Bronchial epithelial cell (primary cell): ENCODE measurements at regions not wholly inside any gene's neighbourhood (a gene's known extent, or its start where the extent isn't known, plus 50 kb on each side); places are given as distances from the start of the nearest gene placed in this dataset.

ENCODE experiments used
- DNase-seq: peaks from one replicate; pipeline ENCODE4 v3.0.0-alpha.2; 2010; ENCODE audit warnings: low read depth
- FAIRE-seq: peaks from 2 replicates; lab custom pipeline; 2011; peaks lifted over from hg19 to GRCh38; lab: Jason Lieb, UNC
- H3K27me3 ChIP-seq: 2 replicates; pipeline ENCODE4 v1.5.1; 2011; ENCODE audit warnings: low read length; ENCODE audit not compliant: control insufficient read depth, insufficient read depth
- H3K36me3 ChIP-seq: 2 replicates; pipeline ENCODE4 v1.5.1; 2011; ENCODE audit warnings: low read length; ENCODE audit not compliant: control insufficient read depth, insufficient read depth
- H3K4me3 ChIP-seq: 2 replicates; pipeline ENCODE4 v1.5.1; 2011; ENCODE audit warnings: mild to moderate bottlenecking, low read depth, low read length, control low read depth
- CTCF ChIP-seq: IDR thresholded peaks from 2 replicates; pipeline ENCODE4 v1.5.1; 2011; ENCODE audit warnings: mild to moderate bottlenecking, moderate library complexity, low read length, control low read depth, inconsistent platforms; ENCODE audit not compliant: insufficient read depth, severe bottlenecking

DNA sequence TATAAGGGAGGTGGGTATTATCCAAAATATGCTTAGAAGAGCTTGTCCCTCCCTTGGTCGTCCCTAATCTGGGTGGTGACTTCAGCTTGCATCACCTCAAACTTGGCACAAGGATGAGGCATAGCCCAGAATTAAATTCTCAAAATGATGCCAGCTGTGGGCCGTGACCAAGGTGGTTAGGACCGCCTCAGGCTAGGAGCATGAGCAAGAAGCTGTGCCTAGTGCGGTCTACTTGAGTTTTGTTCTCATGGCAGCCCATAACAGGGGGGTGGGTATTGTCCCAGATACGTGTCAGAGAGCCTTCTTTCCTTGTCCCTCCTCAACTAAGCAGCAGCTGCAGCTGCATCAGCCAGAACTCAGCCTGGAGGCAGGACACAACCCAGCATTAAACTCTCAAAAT lies 2620.0 kb downstream of the PCDH7 start:
- no peaks in the 10 kb centered on the region for H3K27me3 ChIP-seq
- TF ChIP-seq CTCF = no peak
- no peak for DNase-seq
- no peaks in the 10 kb centered on the region for H3K36me3 ChIP-seq
- H3K4me3 ChIP-seq = no peak overlapping the region
- no peak for FAIRE-seq

DNA sequence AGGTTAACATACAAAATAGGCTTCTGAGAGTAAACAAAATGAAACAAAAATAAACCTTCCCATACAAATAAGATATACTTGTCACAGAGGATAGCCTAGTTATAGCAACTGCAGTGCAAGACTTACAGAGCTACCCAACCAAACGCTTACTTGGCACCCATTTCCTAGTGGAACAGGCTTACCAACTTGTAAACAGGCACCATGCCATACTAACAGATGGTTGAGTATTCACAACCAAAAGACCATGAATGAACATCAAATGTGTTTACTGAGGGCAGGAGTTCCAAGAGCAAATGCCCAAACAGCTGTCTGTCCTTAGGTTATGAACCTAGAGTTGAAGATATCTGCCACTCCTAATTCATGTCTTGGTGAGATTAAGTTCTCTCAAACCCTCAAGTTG lies 2629.2 kb downstream of the PCDH7 start:
- Histone ChIP-seq H3K4me3 (no peak overlapping the region), H3K27me3 (no peaks in the 10 kb centered on the region), H3K36me3 (no peaks in the 10 kb centered on the region)
- FAIRE-seq (no peak), DNase-seq (no peak)
- TF ChIP-seq CTCF = no peak

GRCh38 chr4:33357121-33357520 lies 2637.0 kb downstream of the PCDH7 start:
- FAIRE-seq (no peak), DNase-seq (no peak)
- Histone ChIP-seq H3K4me3 (no peak overlapping the region), H3K36me3 (no peaks in the 10 kb centered on the region), H3K27me3 (no peaks in the 10 kb centered on the region)
- no peak for TF ChIP-seq CTCF

GRCh38 chr4:33369446-33369845 lies 2649.3 kb downstream of the PCDH7 start:
- H3K4me3 ChIP-seq = no peak overlapping the region
- no peaks in the 10 kb centered on the region for H3K36me3 ChIP-seq
- H3K27me3 ChIP-seq = no peaks in the 10 kb centered on the region
- TF ChIP-seq CTCF = no peak
- FAIRE-seq = no peak
- peak; percentile 53 for DNase-seq

DNA sequence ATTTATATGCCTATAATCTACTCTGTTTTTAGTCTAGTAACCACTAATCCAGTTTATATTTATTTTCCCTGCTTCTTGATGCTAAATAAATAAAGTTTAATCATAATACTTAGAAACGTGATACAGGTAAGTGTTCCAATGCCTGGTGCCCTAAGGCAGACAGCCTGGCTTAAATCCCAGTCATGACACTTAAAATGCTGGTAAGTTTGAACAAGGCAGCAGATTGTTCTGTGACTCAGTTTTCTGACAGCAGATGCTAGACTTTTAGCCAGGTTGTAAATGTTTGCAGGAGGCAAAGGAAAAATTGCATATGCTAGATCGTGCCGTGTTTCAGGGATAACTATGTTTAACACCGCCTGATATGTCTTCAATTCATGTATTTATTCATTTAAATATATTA lies 2661.6 kb downstream of the PCDH7 start:
- no peaks in the 10 kb centered on the region for H3K27me3 ChIP-seq

More for the DNA sequence above, 2661.6 kb downstream of the PCDH7 start:
- no peak overlapping the region for H3K4me3 ChIP-seq
- TF ChIP-seq CTCF = no peak
- peak; percentile 75 for DNase-seq
- FAIRE-seq = no peak
- no peaks in the 10 kb centered on the region for H3K36me3 ChIP-seq
